ENCODE measurements at regions not wholly inside any gene's neighbourhood (a gene's known extent, or its start where the extent isn't known, plus 50 kb on each side); places are given as distances from the start of the nearest gene placed in this dataset.

GRCh38 chr1:79478160-79478559 is 471.6 kb upstream of the ADGRL4 start:
- H3K27ac Mint-ChIP-seq = no peak overlapping the region
- no peaks in the 10 kb centered on the region for H3K27me3 Mint-ChIP-seq (ENCODE audit: insufficient read depth)
- intact Hi-C loops (cut with micrococcal nuclease) = no loop called here
- no peak for DNase-seq (ENCODE audit: low spot score)
- no peaks in the 10 kb centered on the region for H3K36me3 Mint-ChIP-seq (ENCODE audit: low read depth)
- peaks cover 3% of the 10 kb centered on the region for H3K9me3 Mint-ChIP-seq
- H3K4me3 Mint-ChIP-seq = no peak overlapping the region
- H3K4me1 Mint-ChIP-seq (ENCODE audit: low read depth) = no peaks in the 10 kb centered on the region

- no peaks in the 10 kb centered on the region for H3K9me3 Mint-ChIP-seq
- H3K4me1 Mint-ChIP-seq (ENCODE audit: low read depth) = no peaks in the 10 kb centered on the region
- intact Hi-C loops (cut with micrococcal nuclease) = no loop called here
- H3K27ac Mint-ChIP-seq = no peak overlapping the region
- no peaks in the 10 kb centered on the region for H3K36me3 Mint-ChIP-seq (ENCODE audit: low read depth)
- DNase-seq (ENCODE audit: low spot score) = no peak
- H3K27me3 Mint-ChIP-seq (ENCODE audit: insufficient read depth) = no peaks in the 10 kb centered on the region
- H3K4me3 Mint-ChIP-seq = no peak overlapping the region
Measured at GRCh38 chr1:79472067-79472656, 465.6 kb upstream of the ADGRL4 start.

GRCh38 chr1:79469139-79469538 is 462.6 kb upstream of the ADGRL4 start:
- H3K27me3 Mint-ChIP-seq (ENCODE audit: insufficient read depth) = no peaks in the 10 kb centered on the region
- H3K9me3 Mint-ChIP-seq = peaks cover 4% of the 10 kb centered on the region
- no peak overlapping the region for H3K27ac Mint-ChIP-seq
- DNase-seq (ENCODE audit: low spot score) = no peak
- intact Hi-C loops (cut with micrococcal nuclease) = no loop called here
- H3K36me3 Mint-ChIP-seq (ENCODE audit: low read depth) = no peaks in the 10 kb centered on the region
- no peaks in the 10 kb centered on the region for H3K4me1 Mint-ChIP-seq (ENCODE audit: low read depth)
- no peak overlapping the region for H3K4me3 Mint-ChIP-seq

GRCh38 chr1:79460773-79461436 is 454.4 kb upstream of the ADGRL4 start:
- H3K4me1 Mint-ChIP-seq (ENCODE audit: low read depth) = no peaks in the 10 kb centered on the region
- peaks cover 11% of the 10 kb centered on the region for H3K9me3 Mint-ChIP-seq
- intact Hi-C loops (cut with micrococcal nuclease) = no loop called here
- no peaks in the 10 kb centered on the region for H3K27me3 Mint-ChIP-seq (ENCODE audit: insufficient read depth)
- no peak overlapping the region for H3K4me3 Mint-ChIP-seq
- no peak for DNase-seq (ENCODE audit: low spot score)
- H3K27ac Mint-ChIP-seq = no peak overlapping the region
- H3K36me3 Mint-ChIP-seq (ENCODE audit: low read depth) = no peaks in the 10 kb centered on the region

GRCh38 chr1:79457562-79458224 is 451.2 kb upstream of the ADGRL4 start:
- no peak overlapping the region for H3K27ac Mint-ChIP-seq
- DNase-seq (ENCODE audit: low spot score) = no peak
- intact Hi-C loops (cut with micrococcal nuclease) = no loop called here
- no peak overlapping the region for H3K4me3 Mint-ChIP-seq
- no peaks in the 10 kb centered on the region for H3K4me1 Mint-ChIP-seq (ENCODE audit: low read depth)
- no peaks in the 10 kb centered on the region for H3K27me3 Mint-ChIP-seq (ENCODE audit: insufficient read depth)
- H3K9me3 Mint-ChIP-seq = peaks cover 7% of the 10 kb centered on the region
- H3K36me3 Mint-ChIP-seq (ENCODE audit: low read depth) = no peaks in the 10 kb centered on the region

GRCh38 chr1:79448426-79448825 is 441.9 kb upstream of the ADGRL4 start:
- Mint-ChIP-seq H3K27ac (no peak overlapping the region), H3K36me3 (ENCODE audit: low read depth) (no peaks in the 10 kb centered on the region), H3K9me3 (no peaks in the 10 kb centered on the region), H3K4me1 (ENCODE audit: low read depth) (no peaks in the 10 kb centered on the region), H3K4me3 (no peak overlapping the region), H3K27me3 (ENCODE audit: insufficient read depth) (no peaks in the 10 kb centered on the region)
- intact Hi-C loops (cut with micrococcal nuclease) = no loop called here
- no peak for DNase-seq (ENCODE audit: low spot score)

GRCh38 chr1:79441238-79441637 is 434.7 kb upstream of the ADGRL4 start:
- no peak for DNase-seq (ENCODE audit: low spot score)
- Mint-ChIP-seq H3K36me3 (ENCODE audit: low read depth) (no peaks in the 10 kb centered on the region), H3K9me3 (no peaks in the 10 kb centered on the region), H3K27ac (no peak overlapping the region), H3K4me1 (ENCODE audit: low read depth) (no peaks in the 10 kb centered on the region), H3K27me3 (ENCODE audit: insufficient read depth) (no peaks in the 10 kb centered on the region), H3K4me3 (no peak overlapping the region)
- intact Hi-C loops (cut with micrococcal nuclease) = no loop called here

- Mint-ChIP-seq H3K4me1 (ENCODE audit: low read depth) (no peaks in the 10 kb centered on the region), H3K27ac (no peak overlapping the region), H3K9me3 (no peaks in the 10 kb centered on the region), H3K27me3 (ENCODE audit: insufficient read depth) (no peaks in the 10 kb centered on the region), H3K4me3 (no peak overlapping the region), H3K36me3 (ENCODE audit: low read depth) (no peaks in the 10 kb centered on the region)
- no peak for DNase-seq (ENCODE audit: low spot score)
- intact Hi-C loops (cut with micrococcal nuclease) = no loop called here
Measured at GRCh38 chr1:79437540-79437939, 431.0 kb upstream of the ADGRL4 start.

GRCh38 chr1:79431340-79431739 is 424.8 kb upstream of the ADGRL4 start:
- Mint-ChIP-seq H3K27me3 (ENCODE audit: insufficient read depth) (no peaks in the 10 kb centered on the region), H3K4me3 (no peak overlapping the region)
- intact Hi-C loops (cut with micrococcal nuclease) = no loop called here

GRCh38 chr1:79430437-79430836 is 423.9 kb upstream of the ADGRL4 start:
- intact Hi-C loops (cut with micrococcal nuclease) = no loop called here
- Mint-ChIP-seq H3K36me3 (ENCODE audit: low read depth) (no peaks in the 10 kb centered on the region), H3K27ac (no peak overlapping the region), H3K4me3 (no peak overlapping the region), H3K27me3 (ENCODE audit: insufficient read depth) (no peaks in the 10 kb centered on the region), H3K9me3 (no peaks in the 10 kb centered on the region), H3K4me1 (ENCODE audit: low read depth) (no peaks in the 10 kb centered on the region)
- DNase-seq (ENCODE audit: low spot score) = no peak

More at GRCh38 chr1:79431340-79431739, 424.8 kb upstream of the ADGRL4 start:
- DNase-seq (ENCODE audit: low spot score) = no peak
- Mint-ChIP-seq H3K4me1 (ENCODE audit: low read depth) (no peaks in the 10 kb centered on the region), H3K27ac (no peak overlapping the region), H3K9me3 (no peaks in the 10 kb centered on the region), H3K36me3 (ENCODE audit: low read depth) (no peaks in the 10 kb centered on the region)

GRCh38 chr1:79422726-79423125 is 416.2 kb upstream of the ADGRL4 start:
- no peaks in the 10 kb centered on the region for H3K36me3 Mint-ChIP-seq (ENCODE audit: low read depth)
- intact Hi-C loops (cut with micrococcal nuclease) = no loop called here
- H3K9me3 Mint-ChIP-seq = peaks cover 4% of the 10 kb centered on the region
- no peak overlapping the region for H3K27ac Mint-ChIP-seq
- no peak for DNase-seq (ENCODE audit: low spot score)
- H3K4me1 Mint-ChIP-seq (ENCODE audit: low read depth) = no peaks in the 10 kb centered on the region
- H3K4me3 Mint-ChIP-seq = no peak overlapping the region
- no peaks in the 10 kb centered on the region for H3K27me3 Mint-ChIP-seq (ENCODE audit: insufficient read depth)

GRCh38 chr1:79398501-79398900 is 392.0 kb upstream of the ADGRL4 start:
- DNase-seq (ENCODE audit: low spot score) = no peak
- H3K4me1 Mint-ChIP-seq (ENCODE audit: low read depth) = no peaks in the 10 kb centered on the region
- H3K4me3 Mint-ChIP-seq = no peak overlapping the region
- H3K9me3 Mint-ChIP-seq = no peaks in the 10 kb centered on the region
- H3K36me3 Mint-ChIP-seq (ENCODE audit: low read depth) = no peaks in the 10 kb centered on the region
- intact Hi-C loops (cut with micrococcal nuclease) = no loop called here
- H3K27me3 Mint-ChIP-seq (ENCODE audit: insufficient read depth) = no peaks in the 10 kb centered on the region
- no peak overlapping the region for H3K27ac Mint-ChIP-seq

- H3K9me3 Mint-ChIP-seq = no peaks in the 10 kb centered on the region
- DNase-seq (ENCODE audit: low spot score) = no peak
- no peak overlapping the region for H3K27ac Mint-ChIP-seq
- no peak overlapping the region for H3K4me3 Mint-ChIP-seq
- H3K36me3 Mint-ChIP-seq (ENCODE audit: low read depth) = no peaks in the 10 kb centered on the region
- H3K27me3 Mint-ChIP-seq (ENCODE audit: insufficient read depth) = no peaks in the 10 kb centered on the region
- intact Hi-C loops (cut with micrococcal nuclease) = no loop called here
- H3K4me1 Mint-ChIP-seq (ENCODE audit: low read depth) = no peaks in the 10 kb centered on the region
Measured at GRCh38 chr1:79396901-79397300, 390.4 kb upstream of the ADGRL4 start.

All from activated T-helper 1 cell treated with anti-CD3 and anti-CD28 coated beads, Interleukin-12 subunit alpha, Interleukin-12 subunit beta, Interleukin-2, Interleukin-4 antibody, amounts not matched to agents 30 ng/mL and 10 ng/mL and 1 ng/mL, durations not matched to agents 14 hours and 24 hours and 36 hours (primary cell).